Naive B cell (primary cell): ENCODE measurements at regions not wholly inside any gene's neighbourhood (a gene's known extent, or its start where the extent isn't known, plus 50 kb on each side); places are given as distances from the start of the nearest gene placed in this dataset.
"Not testable (repeated sequence)": the region's sequence is repeated elsewhere in the genome, so short reads cannot be mapped to it uniquely, and the experiment has no call there.

Experiments
- ATAC-seq, 2 donors: fragments of 150-1000 bp; cut with Tn5 transposase; 2 replicates each; pipeline ENCODE4 v1.10.0; 2021; ENCODE audit warnings: low read depth in 2 of 2, mild to moderate bottlenecking in 2 of 2, moderate library complexity in 2 of 2
- DNase-seq: peaks from one replicate; pipeline ENCODE4 v3.0.0; 2022
- H3K27ac Mint-ChIP-seq, 6 donors: one replicate each; pipeline ENCODE4 v1.8.0; 2020 to 2022; ENCODE audit warnings: mild to moderate bottlenecking in 6 of 6, mixed read lengths in 6 of 6, moderate library complexity in 5 of 6, inconsistent platforms in 2 of 6
- H3K27me3 Mint-ChIP-seq, 3 donors: one replicate each; pipeline ENCODE4 v1.8.0; 2021 to 2022; ENCODE audit warnings: mixed read lengths in 3 of 3, mild to moderate bottlenecking in 1 of 3
- H3K36me3 Mint-ChIP-seq, 2 donors: one replicate each; pipeline ENCODE4 v1.8.0; 2020 to 2022; ENCODE audit warnings: mixed read lengths in 2 of 2, inconsistent platforms in 1 of 2, mild to moderate bottlenecking in 1 of 2
- H3K4me1 Mint-ChIP-seq, 3 donors: one replicate each; pipeline ENCODE4 v1.8.0; 2020 to 2022; ENCODE audit warnings: mixed read lengths in 3 of 3, inconsistent platforms in 1 of 3, mild to moderate bottlenecking in 1 of 3, moderate library complexity in 1 of 3
- H3K4me3 Mint-ChIP-seq, 8 donors: one replicate each; pipeline ENCODE4 v1.8.0; 2020 to 2022; ENCODE audit warnings: mild to moderate bottlenecking in 8 of 8, mixed read lengths in 8 of 8, moderate library complexity in 8 of 8, inconsistent platforms in 2 of 8
- H3K9me3 Mint-ChIP-seq, 7 donors: one replicate each; pipeline ENCODE4 v1.8.0; 2020 to 2022; ENCODE audit warnings: mixed read lengths in 7 of 7, mild to moderate bottlenecking in 5 of 7, inconsistent platforms in 2 of 7, moderate library complexity in 1 of 7

DNA sequence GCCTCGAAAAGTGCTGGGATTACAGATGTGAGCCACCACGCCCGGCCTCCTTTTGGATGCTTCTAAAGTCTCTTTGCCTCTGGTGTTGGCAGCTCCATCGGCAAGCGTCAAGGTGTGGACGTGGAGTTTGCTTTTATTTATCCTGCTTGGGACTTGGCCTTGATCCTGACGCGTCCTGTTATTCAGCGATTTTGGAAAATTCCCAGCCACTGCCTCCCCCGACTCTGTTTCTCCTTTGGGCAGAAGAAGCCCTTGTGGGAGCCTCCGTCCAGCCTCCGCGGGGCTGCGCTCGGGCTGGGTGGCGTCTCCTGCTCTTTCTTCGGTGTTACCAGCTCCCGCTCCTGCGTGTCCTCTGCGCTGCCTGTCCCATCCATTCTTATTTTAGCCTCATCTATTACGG is 151.7 kb downstream of the TMEM121 start:
- peak overlapping the region; percentile 56 to 76 (median 71) for H3K4me3 Mint-ChIP-seq
- H3K36me3 Mint-ChIP-seq, ATAC-seq, H3K9me3 Mint-ChIP-seq, H3K27me3 Mint-ChIP-seq, DNase-seq: not testable (repeated sequence)
- H3K27ac Mint-ChIP-seq, result peak overlapping the region in 5 of 6 donors; percentile 30 to 79 (median 72)
- peaks cover 12 to 23% (median 16%) of the 10 kb centered on the region in 3 donors for H3K4me1 Mint-ChIP-seq

DNA sequence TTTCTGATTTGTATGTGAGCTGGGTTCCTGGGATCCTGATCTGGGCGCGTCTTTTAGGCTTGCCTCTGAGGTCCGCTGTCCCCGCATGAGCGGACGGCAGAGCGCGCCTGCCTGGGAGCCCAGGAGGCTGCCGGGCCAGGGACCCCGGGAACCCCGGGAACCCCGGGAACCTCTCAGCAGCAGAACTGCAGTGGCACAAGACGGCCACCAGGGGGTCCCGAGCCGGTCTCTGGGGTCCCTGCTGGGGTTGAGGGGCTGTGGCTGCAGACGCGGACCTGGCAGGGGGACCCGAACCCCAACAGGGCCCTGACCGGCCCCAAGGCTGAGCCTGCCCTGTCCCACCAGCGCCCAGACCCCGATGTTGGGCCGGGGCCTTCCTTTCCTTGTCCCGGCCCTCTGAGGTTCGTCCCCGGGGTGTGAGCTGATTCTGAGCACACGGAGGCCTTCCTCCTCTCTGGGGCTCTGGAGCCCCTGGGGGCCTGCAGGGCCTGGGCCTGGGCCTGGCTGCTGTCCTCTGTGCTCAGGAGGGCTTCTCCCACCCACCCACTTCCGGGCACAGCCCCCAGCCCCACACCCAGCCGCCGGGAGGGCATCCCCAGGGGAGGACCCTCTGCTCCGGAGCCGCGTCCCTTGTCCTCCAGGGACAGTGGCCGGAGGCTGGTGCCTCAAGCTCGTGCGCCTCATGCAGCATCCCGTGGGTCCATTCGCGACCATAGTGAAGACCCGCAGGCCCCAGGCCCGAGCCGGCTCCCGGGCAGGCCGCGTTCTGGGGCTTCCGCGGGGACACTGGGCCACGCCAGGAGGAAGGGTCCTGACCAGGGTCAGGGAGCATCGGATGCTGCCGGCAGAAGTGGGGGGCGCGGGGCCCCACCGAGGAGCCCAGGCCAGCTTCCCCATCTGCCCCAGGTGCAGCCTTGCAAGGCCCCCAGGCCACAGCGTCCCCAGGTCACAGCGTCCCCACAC is 152.9 kb downstream of the TMEM121 start:
- not testable (repeated sequence) for H3K27me3 Mint-ChIP-seq, H3K36me3 Mint-ChIP-seq, H3K27ac Mint-ChIP-seq, H3K9me3 Mint-ChIP-seq
- ATAC-seq (peak in 1 of 2 donors; percentile 8), DNase-seq (peak; percentile 53)
- Mint-ChIP-seq H3K4me3 (peak overlapping the region in 2 of 8 donors; percentile 21 to 37), H3K4me1 (peaks cover 17 to 33% (median 18%) of the 10 kb centered on the region in 3 donors)

DNA sequence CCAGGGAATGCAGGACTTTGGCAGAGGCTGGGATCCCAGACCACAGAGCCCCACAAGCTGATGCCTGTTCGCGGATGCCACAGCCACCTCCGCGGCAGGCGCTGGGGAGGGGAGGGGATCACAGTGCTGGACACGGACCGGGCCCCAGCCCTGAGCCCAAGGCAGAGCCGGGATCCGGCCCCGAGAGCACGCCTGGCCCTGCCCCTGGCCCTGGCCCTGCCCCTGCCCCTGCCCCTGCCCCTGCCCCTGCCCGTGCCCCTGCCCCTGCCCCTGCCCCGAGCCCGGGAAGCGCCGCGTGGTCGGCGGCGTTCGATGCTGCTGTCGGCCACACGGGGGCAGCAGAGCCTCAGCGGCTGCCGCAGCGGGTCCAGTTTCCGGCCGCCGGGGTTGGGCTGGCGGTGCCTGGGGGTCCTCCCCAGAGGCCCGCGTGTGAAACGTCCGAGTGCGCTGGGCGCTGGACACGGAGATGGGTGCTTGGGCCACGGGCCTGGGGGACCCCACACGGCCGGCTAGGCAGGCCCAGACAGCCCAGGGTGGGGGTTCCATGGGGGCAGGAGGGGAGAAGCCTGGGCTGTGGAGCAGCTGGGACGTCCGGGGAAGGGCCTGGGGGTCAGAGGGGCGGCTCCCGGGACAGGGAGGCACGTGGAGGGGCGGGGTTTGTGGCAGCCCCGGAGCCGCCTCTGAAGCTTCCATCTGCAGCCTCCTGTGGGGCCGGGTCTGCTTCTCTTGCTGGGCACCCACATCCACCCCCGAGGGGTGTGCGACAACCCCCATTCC is 153.8 kb downstream of the TMEM121 start:
- H3K9me3 Mint-ChIP-seq, H3K27me3 Mint-ChIP-seq, H3K36me3 Mint-ChIP-seq: not testable (repeated sequence)
- peak; percentile 62 to 70 for ATAC-seq
- Mint-ChIP-seq H3K4me1 (peaks cover 24 to 42% (median 27%) of the 10 kb centered on the region in 3 donors), H3K27ac (peak overlapping the region in 1 of 6 donors; percentile 66), H3K4me3 (peak overlapping the region in 4 of 8 donors; percentile 20 to 58 (median 44))
- peak; percentile 44 for DNase-seq

DNA sequence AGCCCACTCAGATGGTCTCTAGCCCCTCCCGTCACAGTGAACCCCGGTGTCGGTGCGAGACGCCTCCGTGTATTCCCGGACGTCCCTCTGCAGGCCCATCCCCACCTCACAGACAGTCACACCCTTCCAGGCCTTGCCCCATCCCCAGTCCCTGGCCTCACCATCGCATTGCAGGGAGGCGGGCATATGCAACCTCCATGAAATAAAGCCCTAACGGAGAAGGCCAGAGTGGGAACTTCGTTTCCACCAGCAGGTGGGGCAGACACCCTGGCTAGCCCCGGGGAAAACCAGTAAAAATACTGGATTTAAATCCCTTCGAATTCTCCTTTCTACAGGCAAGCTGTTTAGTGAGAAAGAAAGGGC is 154.3 kb downstream of the TMEM121 start:
- not testable (repeated sequence) for H3K36me3 Mint-ChIP-seq, H3K9me3 Mint-ChIP-seq, H3K27me3 Mint-ChIP-seq
- Mint-ChIP-seq H3K4me3 (peak overlapping the region in 6 of 8 donors; percentile 51 to 88 (median 68)), H3K27ac (peak overlapping the region in 2 of 6 donors; percentile 66 to 68), H3K4me1 (peaks cover 26 to 43% (median 30%) of the 10 kb centered on the region in 3 donors)
- ATAC-seq (peak; percentile 31 to 33), DNase-seq (peak; percentile 54)

DNA sequence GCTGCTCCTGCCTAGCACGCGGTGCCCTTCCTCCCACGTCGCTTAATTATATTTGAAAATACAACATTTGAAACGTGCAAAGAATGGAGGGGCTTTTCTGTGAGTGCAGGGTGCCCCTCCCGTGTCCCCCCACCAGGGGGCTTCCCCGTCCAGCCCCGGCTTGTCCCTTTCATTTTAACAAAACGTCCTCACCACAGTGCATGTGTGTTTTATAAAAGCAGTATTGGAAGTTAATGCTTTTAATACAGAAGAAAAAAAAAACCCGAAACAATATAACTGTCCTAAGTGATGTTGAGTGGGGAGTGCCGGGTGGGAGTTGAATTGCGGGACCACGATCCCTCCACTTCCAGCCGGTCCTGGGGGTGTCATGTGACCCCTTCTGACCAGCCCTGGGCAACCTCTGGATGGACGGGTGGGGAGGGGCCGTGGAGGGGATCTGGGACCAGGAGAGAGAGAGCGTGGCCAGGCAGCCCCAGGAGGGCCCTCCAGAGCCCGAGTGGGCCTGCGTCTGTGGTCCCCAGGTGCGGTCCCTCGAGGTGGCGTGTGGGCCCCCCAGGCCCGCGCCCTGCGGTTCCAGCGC is 155.3 kb downstream of the TMEM121 start:
- not testable (repeated sequence) for H3K27me3 Mint-ChIP-seq, H3K36me3 Mint-ChIP-seq, H3K9me3 Mint-ChIP-seq
- peak overlapping the region; percentile 95 to 99 (median 98) for H3K27ac Mint-ChIP-seq
- H3K4me1 Mint-ChIP-seq, result peaks cover 26 to 44% (median 30%) of the 10 kb centered on the region in 3 donors
- H3K4me3 Mint-ChIP-seq, result peak overlapping the region; percentile 66 to 87 (median 80)
- ATAC-seq, result peak; percentile 24 to 29
- DNase-seq, result peak; percentile 76

DNA sequence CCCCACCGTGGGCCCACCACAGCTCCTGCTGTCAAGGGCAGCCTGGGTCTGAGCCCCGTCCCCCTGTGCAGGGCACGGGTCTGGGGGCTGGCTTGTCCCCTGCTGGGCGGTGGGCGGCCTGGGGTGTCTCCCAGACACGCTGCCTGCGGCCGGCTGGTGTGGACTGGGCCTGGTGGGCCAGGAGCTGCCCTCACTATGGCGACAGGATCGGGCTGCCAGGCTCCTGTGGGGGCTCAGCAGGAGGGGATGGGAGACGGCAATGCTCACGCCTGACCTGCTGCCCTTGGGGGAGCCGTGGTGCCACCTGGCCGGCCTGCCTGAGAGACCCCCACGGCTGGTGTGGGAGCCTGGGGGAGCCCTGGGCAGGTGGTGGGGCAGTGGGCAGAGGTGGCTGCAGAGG is 156.1 kb downstream of the TMEM121 start:
- H3K36me3 Mint-ChIP-seq, H3K9me3 Mint-ChIP-seq, H3K27me3 Mint-ChIP-seq, ATAC-seq, DNase-seq: not testable (repeated sequence)
- peaks cover 30 to 47% (median 32%) of the 10 kb centered on the region in 3 donors for H3K4me1 Mint-ChIP-seq
- H3K27ac Mint-ChIP-seq, result peak overlapping the region in 1 of 6 donors; percentile 98
- peak overlapping the region in 1 of 8 donors; percentile 75 for H3K4me3 Mint-ChIP-seq

DNA sequence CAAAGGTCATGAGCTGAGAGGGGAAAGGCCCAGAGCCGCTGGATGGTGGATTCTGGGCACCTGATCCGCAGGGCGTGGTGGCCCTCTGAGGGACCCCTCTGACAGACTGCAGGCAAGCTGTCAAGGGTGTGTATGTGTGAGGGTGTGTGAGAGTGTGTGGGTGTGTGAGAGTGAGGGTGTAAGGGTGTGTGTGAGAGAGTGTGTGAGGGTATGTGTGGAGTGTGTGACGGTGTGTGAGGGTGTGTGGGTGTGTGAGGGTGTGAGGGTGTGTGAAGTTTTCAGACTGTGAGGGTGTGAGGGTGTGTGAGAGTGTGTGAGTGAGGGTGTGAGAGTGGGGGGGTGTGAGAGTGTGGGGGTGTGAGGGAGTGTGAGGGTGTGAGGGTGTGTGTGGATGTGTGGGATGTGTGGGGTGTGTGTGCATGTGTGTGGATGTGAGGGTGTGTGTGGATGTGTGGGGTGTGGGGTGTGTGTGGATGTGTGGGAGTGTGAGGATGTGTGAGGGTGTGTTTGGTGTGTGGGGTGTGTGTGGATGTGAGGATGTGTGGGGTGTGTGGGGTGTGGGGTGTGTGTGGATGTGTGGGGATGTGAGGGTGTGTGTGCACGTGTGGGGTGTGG is 156.7 kb downstream of the TMEM121 start:
- ATAC-seq, result no peak
- Mint-ChIP-seq H3K4me3 (peak overlapping the region; percentile 20 to 90 (median 76)), H3K36me3 (no peaks in the 10 kb centered on the region)

DNA sequence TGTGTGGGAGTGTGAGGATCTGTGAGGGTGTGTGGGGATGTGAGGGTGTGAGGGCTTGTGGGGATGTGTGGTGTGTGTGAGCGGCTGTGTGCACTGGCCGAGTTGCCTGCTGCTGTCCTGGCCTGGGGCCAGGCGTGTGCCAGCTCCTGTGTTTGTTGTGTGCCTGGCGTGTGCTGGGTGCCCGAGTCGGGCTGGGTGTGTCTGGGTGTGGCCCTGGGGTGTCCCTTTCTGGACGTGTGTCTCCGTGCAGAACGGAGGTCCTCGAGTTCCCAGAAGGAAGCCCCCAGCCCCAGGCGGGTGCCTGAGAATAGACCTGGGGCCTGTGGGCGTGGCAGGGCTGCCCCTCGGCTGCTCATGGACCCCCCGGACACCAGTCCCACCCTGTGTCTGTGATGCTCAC is 157.7 kb downstream of the TMEM121 start:
- not testable (repeated sequence) for H3K9me3 Mint-ChIP-seq, ATAC-seq

More for the DNA sequence above, 156.7 kb downstream of the TMEM121 start:
- H3K4me1 Mint-ChIP-seq, result peaks cover 34 to 47% (median 36%) of the 10 kb centered on the region in 3 donors
- H3K9me3 Mint-ChIP-seq, result no peaks in the 10 kb centered on the region
- H3K27me3 Mint-ChIP-seq, result no peaks in the 10 kb centered on the region
- peak overlapping the region; percentile 97 to 99 (median 98) for H3K27ac Mint-ChIP-seq
- no peak for DNase-seq

DNA sequence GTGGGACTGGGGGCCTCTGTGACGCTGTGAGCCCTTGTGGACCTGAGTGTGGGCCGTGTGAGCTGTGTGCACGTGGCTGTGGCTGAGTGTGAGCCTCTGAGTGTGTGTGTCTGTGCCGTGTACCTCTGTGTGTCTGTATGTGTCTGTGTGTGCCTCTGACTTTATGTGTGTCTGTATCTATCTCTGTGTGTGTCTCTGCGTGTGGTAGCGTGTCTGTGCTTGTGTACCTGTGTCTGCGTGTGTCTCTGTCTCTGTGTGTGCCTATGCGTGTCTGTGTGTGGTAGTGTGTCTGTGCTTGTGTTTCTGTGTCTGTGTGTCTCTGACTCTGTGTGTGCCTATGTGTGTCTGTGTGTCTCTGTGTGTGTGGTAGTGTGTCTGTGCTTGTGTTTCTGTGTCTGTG is 158.2 kb downstream of the TMEM121 start:
- H3K9me3 Mint-ChIP-seq, H3K36me3 Mint-ChIP-seq, DNase-seq, ATAC-seq, H3K27me3 Mint-ChIP-seq: not testable (repeated sequence)
- H3K27ac Mint-ChIP-seq, result peak overlapping the region; percentile 96 to 99 (median 98)
- H3K4me1 Mint-ChIP-seq, result peaks cover 40 to 52% (median 48%) of the 10 kb centered on the region in 3 donors
- H3K4me3 Mint-ChIP-seq, result peak overlapping the region; percentile 33 to 83 (median 64)

More for the DNA sequence above, 157.7 kb downstream of the TMEM121 start:
- peaks cover 36 to 49% (median 43%) of the 10 kb centered on the region in 3 donors for H3K4me1 Mint-ChIP-seq
- H3K36me3 Mint-ChIP-seq, H3K27me3 Mint-ChIP-seq, DNase-seq: not testable (repeated sequence)
- peak overlapping the region in 7 of 8 donors; percentile 39 to 75 (median 47) for H3K4me3 Mint-ChIP-seq
- H3K27ac Mint-ChIP-seq, result peak overlapping the region; percentile 42 to 99 (median 98)

DNA sequence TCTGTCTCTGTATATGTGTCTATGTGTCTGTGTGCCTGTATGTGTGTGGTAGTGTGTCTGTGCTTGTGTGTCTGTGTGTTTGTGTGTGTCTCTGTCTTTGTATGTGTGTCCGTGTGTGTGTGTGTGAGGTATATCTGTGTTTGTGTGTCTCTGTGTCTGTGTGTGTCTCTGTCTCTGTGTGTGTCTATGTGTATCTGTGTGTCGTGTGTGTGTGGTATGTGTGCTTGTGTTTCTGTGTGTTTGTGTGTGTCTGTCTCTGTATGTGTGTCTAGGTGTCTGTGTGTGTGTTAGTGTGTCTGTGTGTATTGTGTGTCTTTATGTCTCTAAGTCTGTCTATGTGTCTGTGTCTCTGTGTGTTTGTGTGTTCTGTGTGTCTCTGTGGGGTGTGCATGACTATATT is 158.6 kb downstream of the TMEM121 start:
- H3K4me3 Mint-ChIP-seq, result peak overlapping the region; percentile 33 to 83 (median 64)
- H3K36me3 Mint-ChIP-seq, result no peaks in the 10 kb centered on the region
- H3K27me3 Mint-ChIP-seq, result no peaks in the 10 kb centered on the region
- ATAC-seq, result no peak
- peak overlapping the region; percentile 96 to 99 (median 98) for H3K27ac Mint-ChIP-seq
- peaks cover 44 to 56% (median 52%) of the 10 kb centered on the region in 3 donors for H3K4me1 Mint-ChIP-seq
- H3K9me3 Mint-ChIP-seq, result peaks cover 0 to 5% (median 0%) of the 10 kb centered on the region in 7 donors
- DNase-seq, result no peak

DNA sequence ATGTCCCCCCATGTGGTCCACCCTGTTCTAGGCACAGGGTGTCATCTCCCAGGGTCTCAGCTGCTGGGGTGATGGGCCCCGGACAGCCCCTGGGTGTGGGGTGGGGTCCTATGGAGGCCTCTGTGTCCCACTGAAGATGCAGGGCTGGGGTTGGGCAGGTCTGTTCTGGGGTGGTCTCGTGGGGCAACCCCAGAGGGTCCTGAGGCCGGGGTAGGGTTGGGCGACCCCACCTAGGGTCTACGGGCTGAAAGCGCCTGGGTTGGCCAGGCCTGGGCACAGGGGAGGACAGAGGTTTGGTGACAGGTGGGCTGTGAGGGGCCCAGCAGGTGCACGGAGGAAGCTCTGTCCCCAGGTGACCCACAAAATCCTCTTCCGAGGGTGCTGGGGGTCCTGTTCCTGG is 159.2 kb downstream of the TMEM121 start:
- H3K9me3 Mint-ChIP-seq, result peaks cover 0 to 11% (median 0%) of the 10 kb centered on the region in 7 donors
- not testable (repeated sequence) for H3K27me3 Mint-ChIP-seq, ATAC-seq, H3K4me3 Mint-ChIP-seq, H3K36me3 Mint-ChIP-seq, DNase-seq
- peaks cover 50 to 62% (median 58%) of the 10 kb centered on the region in 3 donors for H3K4me1 Mint-ChIP-seq
- H3K27ac Mint-ChIP-seq, result peak overlapping the region in 3 of 6 donors; percentile 96 to 98 (median 98)

DNA sequence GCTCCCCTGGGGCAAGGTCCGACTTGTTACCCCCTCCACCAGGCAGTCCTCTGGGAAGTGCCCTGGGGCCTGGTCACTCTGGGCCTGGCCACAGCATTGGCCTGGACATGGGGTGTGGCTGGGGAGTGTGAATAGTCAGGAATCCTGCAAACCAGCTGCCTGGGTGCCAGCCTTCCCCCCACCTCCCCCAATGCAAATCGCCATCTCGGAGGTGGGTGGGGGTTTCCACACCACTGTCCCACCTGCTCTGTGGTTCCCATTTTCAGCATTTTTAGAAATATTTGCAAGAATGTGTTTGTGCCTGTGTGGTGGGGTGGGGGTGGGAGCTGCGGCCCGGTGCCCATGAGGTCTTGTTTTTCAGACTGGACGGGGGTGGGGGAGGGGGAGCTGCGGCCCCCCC is 159.7 kb downstream of the TMEM121 start:
- DNase-seq, H3K27ac Mint-ChIP-seq, H3K27me3 Mint-ChIP-seq, H3K36me3 Mint-ChIP-seq, H3K4me3 Mint-ChIP-seq: not testable (repeated sequence)
- Mint-ChIP-seq H3K9me3 (peaks cover 0 to 16% (median 0%) of the 10 kb centered on the region in 7 donors), H3K4me1 (peaks cover 54 to 67% (median 63%) of the 10 kb centered on the region in 3 donors)
- peak; percentile 74 for ATAC-seq
